ENCODE measurements at regions not wholly inside any gene's neighbourhood (a gene's known extent, or its start where the extent isn't known, plus 50 kb on each side); places are given as distances from the start of the nearest gene placed in this dataset.
A peak's percentile ranks its signal among the peaks of the same experiment; 100 is the strongest.

DNA sequence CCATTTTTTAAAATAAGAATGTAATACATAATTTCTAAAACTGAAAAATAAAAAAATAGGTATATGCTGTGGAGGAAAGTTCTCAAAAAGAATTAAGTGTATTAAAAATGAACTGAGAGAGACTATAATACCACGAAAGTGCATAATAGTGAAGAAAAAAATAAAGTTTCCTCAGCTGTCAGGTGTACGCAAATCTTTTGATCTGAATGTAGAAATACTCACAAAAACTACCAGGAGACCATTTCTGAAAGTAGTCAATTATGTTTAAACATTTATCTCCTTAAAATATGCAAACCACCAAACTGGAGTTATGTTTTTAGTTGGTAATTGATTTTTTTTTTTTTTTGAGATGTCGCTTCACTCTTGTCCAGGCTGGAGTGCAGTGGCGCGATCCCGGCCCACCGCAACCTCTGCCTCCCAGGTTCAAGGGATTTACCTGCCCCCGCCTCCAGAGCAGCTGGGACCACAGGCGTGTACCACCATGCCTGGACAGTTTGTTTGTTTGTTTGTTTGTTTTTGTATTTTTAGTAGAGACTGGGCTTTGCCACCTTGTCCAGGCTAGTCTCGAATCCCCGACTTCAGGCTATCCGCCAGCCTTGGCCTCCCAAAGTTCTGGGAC is 1169.2 kb upstream of the B3GALT2 start:
- DNase-seq, result no peak

DNA sequence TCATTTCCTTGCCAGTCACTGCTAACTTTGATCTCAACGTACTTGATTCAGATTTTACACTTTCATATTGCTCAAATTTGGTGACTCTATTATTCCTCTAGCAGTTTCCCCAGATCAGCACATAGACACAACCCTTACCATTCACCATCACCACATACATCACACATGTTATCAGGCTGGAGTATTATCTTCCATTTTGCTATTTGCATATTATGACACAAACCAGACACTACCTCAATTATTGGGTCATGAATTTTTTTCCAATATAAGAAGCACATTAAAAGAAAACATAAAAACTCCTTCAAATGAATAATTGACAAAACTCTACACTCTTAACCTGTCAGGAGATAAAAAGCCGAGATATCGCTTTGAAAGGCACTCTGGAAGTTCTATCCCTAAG is 1166.7 kb upstream of the B3GALT2 start:
- no peak for DNase-seq

DNA sequence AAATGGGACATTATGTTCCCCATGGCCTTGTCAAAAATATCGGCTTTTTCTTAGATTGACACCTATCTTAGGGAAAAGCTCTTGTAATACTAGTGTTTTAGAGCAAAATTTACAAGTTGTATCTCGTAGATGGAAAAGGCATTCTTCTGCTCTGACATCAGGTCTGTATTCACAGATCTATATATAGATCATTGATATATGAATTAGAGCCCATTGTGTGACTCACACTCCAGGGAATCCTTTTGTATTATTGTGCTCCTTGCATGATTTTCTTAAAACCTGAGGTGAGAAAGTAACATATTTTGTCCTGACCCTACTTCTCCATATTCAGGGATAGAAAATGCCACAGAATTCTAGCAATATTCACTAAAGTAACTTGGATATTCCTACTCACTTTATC is 1160.8 kb upstream of the B3GALT2 start:
- no peak for DNase-seq

DNA sequence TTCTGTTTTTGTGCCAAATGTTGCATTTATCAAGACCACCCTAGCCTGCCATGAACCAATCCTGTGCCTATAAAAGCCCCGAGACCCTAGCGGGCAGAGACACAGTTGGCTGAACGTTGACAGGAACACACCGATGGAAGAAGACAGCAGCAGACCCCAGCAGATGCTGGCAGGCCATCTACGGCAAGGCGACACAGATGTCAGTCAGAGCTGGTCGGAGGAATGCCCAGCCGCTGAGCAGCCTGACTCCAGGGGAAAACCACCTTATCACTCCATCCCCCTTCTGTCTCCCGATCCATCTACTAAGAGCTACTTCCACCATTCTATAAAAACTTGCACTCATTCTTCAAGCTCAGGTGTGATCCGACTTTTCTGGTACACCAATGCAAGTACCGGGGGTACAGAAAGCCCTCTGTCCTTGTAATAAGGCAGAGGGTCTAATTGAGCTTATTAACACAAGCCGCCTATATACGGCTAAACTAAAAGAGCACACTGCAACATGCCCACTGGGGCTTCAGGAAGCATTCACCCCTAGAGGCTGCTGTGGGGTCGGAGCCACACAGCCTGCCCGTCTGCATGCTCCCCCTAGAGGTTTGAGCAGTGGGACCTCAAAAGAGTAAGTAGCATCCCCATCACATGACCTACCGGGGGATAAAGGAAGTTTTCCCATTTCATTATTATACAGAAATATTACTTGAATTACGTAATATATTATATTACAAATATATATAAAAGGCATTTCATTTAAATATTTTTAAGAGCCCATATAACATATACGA is 1156.3 kb upstream of the B3GALT2 start:
- no peak for DNase-seq

DNA sequence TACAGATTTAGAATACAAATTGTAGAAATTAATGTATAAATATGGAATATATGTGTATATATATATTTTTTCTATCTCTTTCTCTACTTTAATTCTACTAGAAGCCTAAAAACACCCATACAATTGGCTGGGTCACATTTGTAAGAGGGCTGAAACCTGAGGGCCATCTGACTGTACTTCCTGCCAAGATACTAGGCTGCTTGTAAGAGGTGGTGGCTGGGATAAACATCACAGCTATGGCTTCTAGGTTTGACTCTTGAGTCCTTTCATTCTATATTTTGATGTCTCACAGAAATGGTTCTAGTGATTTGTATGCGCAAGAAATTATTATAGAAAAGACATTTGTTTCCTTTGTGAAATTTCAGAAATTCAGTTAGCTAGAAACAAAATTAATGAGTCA is 1155.2 kb upstream of the B3GALT2 start:
- DNase-seq, result no peak

DNA sequence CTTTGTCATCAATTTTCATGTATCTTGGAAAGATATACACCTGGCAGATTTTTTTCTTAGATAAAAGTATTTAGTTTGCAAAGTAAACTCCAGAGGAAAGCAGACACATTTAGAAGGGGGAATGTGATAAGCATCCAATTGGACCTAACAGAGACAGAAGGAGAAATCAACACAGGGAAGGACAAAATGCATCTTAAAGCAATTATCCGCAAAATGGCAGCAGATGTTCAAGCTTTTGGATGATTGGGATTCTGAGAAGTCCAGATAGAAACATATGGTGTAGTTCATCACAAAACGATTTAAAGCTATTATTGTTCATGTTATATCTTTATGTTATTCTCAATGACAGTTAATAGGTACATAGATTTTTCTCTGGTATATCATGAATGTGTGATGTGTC is 1153.1 kb upstream of the B3GALT2 start:
- DNase-seq, result no peak

DNA sequence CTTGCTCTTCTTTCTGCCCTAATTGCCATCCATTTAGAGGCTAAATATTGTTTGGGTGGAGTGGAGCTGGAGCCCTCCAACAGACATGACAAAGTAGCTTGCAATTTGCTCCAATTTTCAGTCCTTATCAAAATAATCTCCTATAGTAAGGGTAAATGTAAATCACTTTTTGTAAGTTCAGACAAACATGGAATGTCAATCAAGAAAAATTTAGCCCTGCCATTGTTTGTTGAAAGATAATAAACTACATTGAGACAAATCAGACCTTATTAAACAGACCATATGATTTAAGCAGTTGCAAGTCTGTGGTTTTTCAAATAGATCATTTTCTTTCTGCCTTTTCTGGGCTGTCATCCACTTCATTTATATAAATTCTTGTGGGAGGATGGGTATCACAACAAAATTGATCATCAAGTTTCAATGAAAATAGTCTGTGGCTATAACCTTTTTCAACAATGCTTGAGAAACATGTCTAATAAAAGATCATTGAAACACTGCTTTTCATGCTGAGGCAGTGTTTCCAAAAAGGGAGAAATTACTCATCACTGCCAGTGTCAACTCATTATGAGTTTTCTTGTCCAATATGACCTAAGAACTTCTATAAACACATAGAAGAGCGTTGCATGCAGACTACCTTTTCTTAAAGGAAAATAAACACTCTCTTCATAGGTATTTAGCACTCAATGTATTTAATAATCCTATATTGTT is 1152.0 kb upstream of the B3GALT2 start:
- no peak for DNase-seq

DNA sequence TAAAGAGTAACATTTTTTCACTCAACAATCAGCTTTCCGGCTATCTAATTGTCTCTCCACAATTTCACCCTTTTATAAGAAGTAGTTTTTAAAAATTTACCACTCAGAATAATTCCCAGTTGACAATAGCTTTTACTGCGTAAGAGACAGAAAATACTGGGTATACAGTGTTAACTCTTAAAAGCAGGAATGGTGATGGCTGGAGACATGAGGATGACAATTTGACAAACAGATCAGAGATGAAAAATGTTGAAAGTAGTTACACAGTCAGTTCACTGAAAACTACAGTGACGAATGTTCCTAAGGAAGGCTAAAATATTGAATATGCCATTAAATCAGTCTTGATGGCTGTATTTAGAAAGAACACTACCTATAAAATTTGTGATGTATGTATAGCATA is 1146.8 kb upstream of the B3GALT2 start:
- no peak for DNase-seq

DNA sequence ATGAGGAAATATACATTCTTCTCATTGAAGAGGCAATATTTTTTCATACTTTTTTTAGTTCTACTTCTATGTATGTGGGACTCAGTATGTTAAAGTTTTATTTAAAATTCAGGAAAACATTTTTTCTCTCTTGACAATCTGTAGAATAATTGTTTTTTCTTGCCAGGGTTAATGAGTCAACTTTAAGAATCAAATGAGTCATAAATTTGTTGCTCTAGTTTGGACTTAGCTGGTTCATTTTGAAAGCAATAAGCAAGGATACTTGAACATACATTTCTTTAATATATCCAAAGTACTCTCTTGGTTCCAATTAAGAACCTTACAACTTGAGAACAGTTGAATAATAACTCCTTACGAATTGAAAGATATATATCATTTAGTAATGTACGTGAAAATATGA is 1145.3 kb upstream of the B3GALT2 start:
- DNase-seq, result no peak

DNA sequence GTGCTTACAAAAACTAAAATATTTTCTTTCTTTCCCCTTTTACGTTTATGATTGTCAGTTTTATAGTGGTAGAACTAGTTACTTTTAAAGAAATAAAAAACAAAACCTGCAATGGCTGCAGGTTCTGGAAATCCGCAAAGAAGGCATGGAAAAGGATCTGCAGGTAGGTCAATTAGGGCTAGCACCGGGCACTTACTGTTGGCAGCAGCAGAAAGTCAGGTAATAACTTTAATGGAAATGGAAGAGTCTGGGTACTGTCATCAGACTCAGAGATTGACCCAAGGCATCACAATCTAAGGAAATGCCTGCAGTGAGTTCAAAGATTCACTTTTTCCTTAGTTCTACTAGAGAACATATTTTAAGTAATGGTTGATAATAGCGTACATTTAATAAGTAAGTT is 1136.3 kb upstream of the B3GALT2 start:
- no peak for DNase-seq

DNA sequence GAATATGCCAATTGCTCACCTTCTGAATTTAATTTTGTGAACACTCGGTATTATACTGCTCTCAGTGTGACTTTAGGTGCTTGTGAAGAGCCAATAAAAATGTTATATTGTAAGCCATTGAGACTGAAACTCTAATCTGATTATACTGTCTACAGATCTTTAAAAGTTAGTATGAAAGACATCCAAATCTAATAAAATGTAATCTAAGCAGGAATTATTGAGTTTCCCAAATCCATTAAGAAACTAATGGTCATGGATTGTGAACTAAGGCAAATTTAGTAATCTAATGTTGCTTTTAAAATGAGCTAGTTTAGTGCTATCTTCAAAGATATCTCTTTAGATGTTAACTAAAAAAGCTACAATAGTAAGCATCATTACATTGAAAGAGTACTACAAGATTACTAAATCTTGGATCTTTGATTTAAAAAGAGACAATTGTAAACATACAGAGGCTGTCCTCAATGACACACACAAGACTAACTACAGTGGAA is 1132.4 kb upstream of the B3GALT2 start:
- DNase-seq, result no peak

DNA sequence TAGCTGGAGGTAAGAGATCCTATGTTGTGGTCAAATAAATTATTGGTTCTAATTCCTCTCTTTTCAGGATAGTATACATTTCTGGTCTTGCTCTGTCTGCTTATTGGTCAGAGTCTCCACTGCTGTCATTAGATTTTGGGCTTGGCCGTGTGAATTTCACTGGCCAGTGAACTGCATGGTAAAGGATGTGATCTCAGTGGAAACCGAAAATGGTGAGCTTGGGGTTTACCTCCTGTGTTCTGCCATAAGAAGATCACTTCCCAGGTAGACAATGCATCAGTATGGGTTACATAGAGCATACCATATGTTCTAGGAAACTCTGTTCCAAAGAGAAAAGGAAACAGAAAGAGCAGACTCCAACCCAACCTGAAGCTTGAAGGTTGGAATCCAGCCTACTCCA is 1123.3 kb upstream of the B3GALT2 start:
- no peak for DNase-seq

DNA sequence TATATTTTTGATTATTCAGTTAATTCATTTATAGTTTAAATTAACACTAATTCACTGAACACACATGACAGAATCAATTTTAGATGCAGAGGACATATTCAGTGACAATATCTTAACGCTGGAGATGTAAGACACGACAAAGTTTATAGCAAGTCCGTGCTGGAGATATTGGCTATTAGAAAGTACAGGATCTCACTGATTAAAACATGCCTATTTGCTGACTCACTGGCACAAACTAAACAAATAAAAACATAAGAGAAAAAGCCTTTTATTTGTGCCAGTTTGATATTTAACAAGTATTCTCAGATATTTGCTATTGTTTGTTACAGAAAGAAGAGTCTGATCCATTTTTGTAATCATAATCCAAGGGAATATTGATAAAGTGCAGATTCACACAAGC is 1122.9 kb upstream of the B3GALT2 start:
- no peak for DNase-seq

DNA sequence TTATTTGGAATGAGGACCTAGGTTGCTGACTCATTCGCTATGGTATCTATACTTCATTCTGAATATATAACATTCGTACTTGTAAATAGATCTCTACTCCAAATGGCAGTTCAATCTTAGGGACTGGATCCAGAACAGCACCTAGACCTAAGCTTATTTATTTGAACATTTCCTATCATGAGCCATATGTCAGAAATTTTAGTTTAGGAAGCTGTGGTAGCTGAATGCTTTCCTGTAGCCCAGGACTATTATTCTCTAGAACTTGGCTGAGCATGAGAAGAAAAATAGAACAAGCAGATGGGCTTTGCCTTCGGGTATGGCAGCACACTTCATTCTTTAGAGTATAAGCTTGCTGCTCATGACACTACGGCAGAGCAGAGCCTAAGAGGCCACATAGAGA is 1114.4 kb upstream of the B3GALT2 start:
- DNase-seq, result no peak

DNA sequence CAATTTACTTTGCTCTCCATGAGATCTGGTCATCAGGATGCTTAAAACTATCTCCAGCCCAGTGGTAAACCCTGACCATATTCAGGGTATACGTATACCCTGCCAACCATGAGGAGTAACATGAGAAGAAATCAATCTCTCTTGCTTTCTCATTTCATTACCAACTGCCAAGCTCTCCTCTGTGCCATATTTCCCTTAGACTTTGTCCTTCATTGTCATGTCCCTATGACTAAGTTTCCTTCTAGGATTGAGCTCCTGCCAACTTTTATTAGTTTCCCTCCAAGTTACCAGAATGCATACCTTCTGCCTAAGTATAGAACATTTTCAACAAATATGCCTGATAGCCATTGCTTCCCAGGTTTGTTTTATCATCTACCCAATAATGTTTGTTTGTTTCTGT is 1113.9 kb upstream of the B3GALT2 start:
- DNase-seq, result no peak

DNA sequence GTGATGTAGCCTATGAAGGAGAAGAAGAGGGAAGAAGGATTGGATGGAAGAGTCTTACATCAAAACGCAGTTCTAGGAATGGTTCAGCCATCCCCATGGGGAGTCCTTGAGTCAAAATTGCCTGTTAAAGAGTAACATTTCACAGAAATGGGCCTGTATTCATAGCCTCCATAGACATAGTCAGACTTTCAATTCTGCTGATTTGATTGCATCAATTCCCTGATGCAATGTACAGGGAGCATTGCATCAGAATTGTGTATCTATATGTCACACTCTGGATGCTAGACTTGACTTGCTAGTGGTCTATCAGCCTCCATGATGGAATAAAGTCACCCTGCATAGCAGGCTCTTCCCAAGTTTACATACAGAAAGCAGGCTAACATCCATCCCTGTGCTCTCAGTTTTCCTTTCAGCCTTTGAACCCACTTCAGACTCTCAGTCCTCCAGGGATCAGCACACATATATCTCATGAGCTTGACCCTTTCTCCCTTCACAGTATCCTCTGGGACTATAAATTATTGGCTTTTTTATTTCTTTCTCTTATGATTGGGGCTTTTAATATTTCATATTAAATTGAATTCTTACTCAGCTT is 1111.7 kb upstream of the B3GALT2 start:
- DNase-seq, result no peak

DNA sequence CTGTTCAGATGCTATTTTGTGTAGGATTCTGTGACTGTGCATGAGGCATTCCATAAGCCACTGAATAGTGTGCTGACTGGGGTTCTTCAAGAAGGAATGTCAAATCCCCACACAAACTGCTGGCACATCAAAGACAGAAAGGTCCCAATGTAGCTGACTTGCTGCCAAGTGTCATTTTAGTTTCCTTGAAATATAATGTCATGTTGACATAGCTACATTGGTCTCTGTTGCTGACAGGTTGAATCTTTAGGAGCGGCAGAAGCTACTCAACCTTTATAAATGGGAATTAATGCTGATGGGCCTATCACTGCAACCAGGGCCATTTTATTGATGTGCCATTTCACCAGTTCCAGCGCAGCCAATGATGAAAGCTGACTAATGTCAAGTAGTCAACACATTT is 1110.7 kb upstream of the B3GALT2 start:
- DNase-seq, result no peak

DNA sequence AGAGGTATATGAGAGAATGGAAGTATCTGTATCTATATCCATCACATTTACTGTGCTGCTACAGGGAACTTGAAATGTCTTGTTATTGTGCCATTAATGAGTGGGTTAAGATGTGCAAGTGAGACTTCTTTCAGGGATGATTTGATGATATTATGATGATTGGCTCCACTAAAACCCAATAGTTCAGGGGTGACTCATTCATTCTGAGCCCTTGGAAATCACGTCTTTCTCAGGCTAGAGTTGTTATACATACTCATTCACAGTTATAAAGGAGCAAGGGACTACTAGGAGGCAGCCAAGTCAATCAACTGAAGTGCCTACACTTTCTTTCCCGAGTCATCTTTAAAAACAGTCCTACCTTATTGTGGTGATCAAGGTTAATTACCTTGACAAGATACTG is 1109.8 kb upstream of the B3GALT2 start:
- no peak for DNase-seq

DNA sequence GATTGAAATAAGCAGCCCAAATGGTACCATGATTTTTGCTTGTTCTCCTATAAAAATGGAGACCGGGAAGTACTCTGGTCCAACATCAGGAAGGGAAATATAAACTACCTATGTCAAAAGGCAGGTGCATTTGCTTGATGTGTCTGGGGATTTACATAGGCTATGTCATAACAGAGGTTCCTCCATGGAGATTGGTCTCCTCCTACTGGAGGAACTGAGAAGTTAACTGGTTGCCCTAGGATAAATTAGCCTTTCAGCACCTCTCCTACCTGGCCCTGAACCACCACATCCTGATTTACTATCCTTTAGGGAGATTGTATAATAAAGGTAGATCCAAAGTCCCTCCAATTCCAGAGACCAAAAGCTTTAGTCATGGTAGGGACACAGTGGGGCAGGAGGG is 1109.3 kb upstream of the B3GALT2 start:
- DNase-seq, result peak; percentile 39 to 41

DNA sequence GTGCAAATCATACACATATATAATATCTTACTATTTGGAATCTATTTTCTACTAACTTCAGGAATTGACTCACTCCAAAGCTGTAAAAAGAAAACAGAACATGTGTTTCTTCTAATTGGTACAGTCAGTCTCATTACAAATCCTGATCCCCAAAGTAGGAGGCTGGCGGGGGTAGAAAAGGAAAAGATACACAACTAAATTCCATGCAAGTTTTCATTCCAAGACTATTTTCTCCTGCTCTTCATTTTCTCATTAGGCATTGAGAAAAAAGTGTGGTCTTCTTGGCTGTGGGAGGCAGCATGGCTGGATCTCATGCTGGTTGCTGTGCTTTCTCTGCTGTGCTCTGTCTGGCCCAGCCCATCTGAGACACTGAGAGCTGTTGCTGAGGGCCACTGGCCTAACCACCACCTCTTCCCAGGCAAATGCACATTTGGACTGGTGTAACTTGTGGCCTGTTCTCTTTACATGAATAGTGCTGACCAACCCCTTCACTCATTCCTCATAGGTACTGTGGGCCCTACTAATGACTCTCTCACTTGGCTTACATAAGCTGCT is 1107.5 kb upstream of the B3GALT2 start:
- no peak for DNase-seq

DNA sequence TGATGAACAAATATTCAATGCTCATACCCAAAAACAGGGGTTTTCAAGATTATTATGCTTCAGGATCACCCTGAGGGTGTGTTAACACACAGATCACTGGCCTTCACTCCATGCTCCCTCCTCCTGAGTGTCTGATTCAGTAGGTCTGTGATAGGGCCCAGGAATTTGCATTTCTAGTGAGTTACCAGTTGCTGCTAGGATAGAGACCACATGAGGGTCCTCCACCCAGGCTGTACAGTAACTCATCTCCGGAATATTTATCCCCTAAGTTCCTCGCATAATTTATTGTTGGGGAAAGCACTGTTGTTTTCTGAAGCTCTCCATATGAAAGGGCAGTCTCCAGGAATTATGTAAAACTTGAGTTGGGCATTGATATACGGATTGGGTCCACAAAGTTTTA is 1106.6 kb upstream of the B3GALT2 start:
- DNase-seq, result no peak

DNA sequence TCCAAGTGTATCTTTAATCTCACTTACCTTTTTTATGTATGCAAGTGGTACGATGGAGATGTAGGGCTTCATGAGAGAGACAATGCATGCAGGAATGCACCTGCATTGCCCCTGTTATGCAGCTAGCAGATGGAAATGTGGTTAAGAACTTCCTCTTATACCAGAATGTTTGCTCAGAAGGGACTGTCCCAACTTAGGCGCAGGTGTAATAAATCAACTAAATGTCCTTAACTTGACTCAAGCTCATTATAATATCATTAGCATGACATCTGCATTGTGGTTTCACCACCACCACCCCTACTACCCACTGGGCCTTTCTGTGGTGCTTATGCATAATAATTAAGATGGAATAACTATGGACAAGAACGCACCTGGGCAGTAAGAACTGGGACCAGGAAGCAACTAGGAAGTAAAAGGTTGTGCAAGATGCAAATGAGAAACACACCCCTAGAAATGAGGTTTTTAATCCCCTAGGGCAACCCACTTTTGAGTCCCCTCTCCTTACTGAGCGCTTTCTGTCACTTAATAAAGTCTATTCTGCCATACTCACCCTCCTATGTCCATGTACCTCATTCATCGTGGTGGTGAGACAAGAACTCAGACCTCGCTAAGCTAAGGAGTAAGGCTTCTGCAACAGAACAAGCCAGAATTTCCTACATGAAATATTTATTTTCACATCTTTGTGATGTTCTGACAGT is 1103.3 kb upstream of the B3GALT2 start:
- DNase-seq, result no peak

DNA sequence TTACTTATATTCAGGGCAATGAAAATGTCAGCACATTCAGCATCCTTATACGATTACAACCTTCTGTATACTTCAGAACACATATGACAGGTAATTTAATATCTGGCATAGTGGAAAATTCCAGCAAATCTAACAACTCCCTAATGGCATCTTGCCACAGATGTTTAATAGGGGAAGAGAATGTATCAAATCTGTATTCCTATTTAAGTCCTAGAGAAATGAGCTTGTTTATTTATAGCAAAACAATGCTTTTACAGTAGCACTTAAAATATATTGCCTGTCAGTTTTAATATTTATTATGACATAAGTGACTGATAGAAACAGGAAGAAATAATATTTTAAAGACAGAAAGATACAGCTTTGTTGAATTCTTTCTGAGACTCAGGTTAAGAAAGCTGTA is 1101.8 kb upstream of the B3GALT2 start:
- DNase-seq, result no peak

Data from AML-193 (cell line).